Nephron (organoid): ENCODE measurements at regions not wholly inside any gene's neighbourhood (a gene's known extent, or its start where the extent isn't known, plus 50 kb on each side); places are given as distances from the start of the nearest gene placed in this dataset.
"Not testable (repeated sequence)": the region's sequence is repeated elsewhere in the genome, so short reads cannot be mapped to it uniquely, and the experiment has no call there.

Source experiments
- H3K27ac Mint-ChIP-seq, 3 experiments: 2 replicates each; pipeline ENCODE4 v1.8.0; 2020; ENCODE audit warnings: mixed read lengths in 3 of 3, mild to moderate bottlenecking in 2 of 3, moderate library complexity in 1 of 3
- H3K27me3 Mint-ChIP-seq: 2 replicates; pipeline ENCODE4 v1.8.0; 2021; ENCODE audit warnings: low read depth, mild to moderate bottlenecking, moderate library complexity, mixed read lengths
- H3K36me3 Mint-ChIP-seq: 2 replicates; pipeline ENCODE4 v1.8.0; 2020; ENCODE audit warnings: low read depth, mixed read lengths
- H3K4me1 Mint-ChIP-seq: 2 replicates; pipeline ENCODE4 v1.8.0; 2020; ENCODE audit warnings: mixed read lengths
- H3K4me3 Mint-ChIP-seq, 3 experiments: 2 replicates each; pipeline ENCODE4 v1.8.0; 2020; ENCODE audit warnings: mild to moderate bottlenecking in 3 of 3, mixed read lengths in 3 of 3, moderate library complexity in 2 of 3
- H3K9me3 Mint-ChIP-seq: 2 replicates; pipeline ENCODE4 v1.8.0; 2020; ENCODE audit warnings: mixed read lengths
- CTCF ChIP-seq, 3 experiments: fragments of 200-600 bp; sonication (generic); IDR thresholded peaks; one replicate each; pipeline ENCODE4 v1.5.0; 2021; ENCODE audit warnings: antibody characterized with exemption in 3 of 3; ENCODE audit not compliant: unreplicated experiment in 3 of 3

- H3K9me3 Mint-ChIP-seq, result peaks cover 41% of the 10 kb centered on the region
- H3K27ac Mint-ChIP-seq, result no peak overlapping the region
- no peaks in the 10 kb centered on the region for H3K27me3 Mint-ChIP-seq
- no peak for TF ChIP-seq CTCF (IDR thresholded peaks at IDR 0.05; ENCODE audit: unreplicated experiment in 3 of 3)
- peaks cover 4% of the 10 kb centered on the region for H3K36me3 Mint-ChIP-seq
- no peaks in the 10 kb centered on the region for H3K4me1 Mint-ChIP-seq
- no peak overlapping the region for H3K4me3 Mint-ChIP-seq
Measured at GRCh38 chr14:105914738-105915385, 388.5 kb downstream of the TMEM121 start.

- not testable (repeated sequence) for H3K27me3 Mint-ChIP-seq, H3K27ac Mint-ChIP-seq, H3K4me1 Mint-ChIP-seq, H3K4me3 Mint-ChIP-seq, H3K36me3 Mint-ChIP-seq
- peaks cover 44% of the 10 kb centered on the region for H3K9me3 Mint-ChIP-seq
Measured at GRCh38 chr14:105915546-105915945, 389.2 kb downstream of the TMEM121 start.

GRCh38 chr14:105917136-105917932, 391.0 kb downstream of the TMEM121 start:
- H3K36me3 Mint-ChIP-seq, H3K4me1 Mint-ChIP-seq, H3K4me3 Mint-ChIP-seq, H3K27me3 Mint-ChIP-seq, H3K27ac Mint-ChIP-seq: not testable (repeated sequence)
- peaks cover 54% of the 10 kb centered on the region for H3K9me3 Mint-ChIP-seq

- no peak for TF ChIP-seq CTCF (IDR thresholded peaks at IDR 0.05; ENCODE audit: unreplicated experiment in 3 of 3)
- no peaks in the 10 kb centered on the region for H3K4me1 Mint-ChIP-seq
- H3K4me3 Mint-ChIP-seq, result no peak overlapping the region
Measured at GRCh38 chr14:105917933-105918436, 391.6 kb downstream of the TMEM121 start.

GRCh38 chr14:105918496-105919262, 392.3 kb downstream of the TMEM121 start:
- TF ChIP-seq CTCF (IDR thresholded peaks at IDR 0.05; ENCODE audit: unreplicated experiment in 3 of 3), result no peak
- Mint-ChIP-seq H3K4me1 (no peaks in the 10 kb centered on the region), H3K36me3 (peaks cover 4% of the 10 kb centered on the region), H3K27me3 (no peaks in the 10 kb centered on the region), H3K27ac (no peak overlapping the region), H3K4me3 (no peak overlapping the region), H3K9me3 (peaks cover 51% of the 10 kb centered on the region)

More at GRCh38 chr14:105917933-105918436, 391.6 kb downstream of the TMEM121 start:
- peaks cover 51% of the 10 kb centered on the region for H3K9me3 Mint-ChIP-seq
- no peak overlapping the region for H3K27ac Mint-ChIP-seq
- H3K27me3 Mint-ChIP-seq, result no peaks in the 10 kb centered on the region
- H3K36me3 Mint-ChIP-seq, result peaks cover 4% of the 10 kb centered on the region

GRCh38 chr14:105919458-105920150, 393.2 kb downstream of the TMEM121 start:
- no peaks in the 10 kb centered on the region for H3K27me3 Mint-ChIP-seq
- no peak overlapping the region for H3K27ac Mint-ChIP-seq
- no peak overlapping the region for H3K4me3 Mint-ChIP-seq
- peaks cover 54% of the 10 kb centered on the region for H3K9me3 Mint-ChIP-seq
- H3K36me3 Mint-ChIP-seq, result peaks cover 4% of the 10 kb centered on the region
- TF ChIP-seq CTCF (IDR thresholded peaks at IDR 0.05; ENCODE audit: unreplicated experiment in 3 of 3), result no peak
- no peaks in the 10 kb centered on the region for H3K4me1 Mint-ChIP-seq

GRCh38 chr14:105920151-105920700, 393.8 kb downstream of the TMEM121 start:
- not testable (repeated sequence) for H3K4me1 Mint-ChIP-seq, H3K27ac Mint-ChIP-seq, H3K4me3 Mint-ChIP-seq, H3K36me3 Mint-ChIP-seq, H3K27me3 Mint-ChIP-seq
- H3K9me3 Mint-ChIP-seq, result peaks cover 55% of the 10 kb centered on the region

GRCh38 chr14:105920803-105921755, 394.7 kb downstream of the TMEM121 start:
- H3K4me3 Mint-ChIP-seq, H3K27me3 Mint-ChIP-seq, H3K27ac Mint-ChIP-seq, H3K36me3 Mint-ChIP-seq, H3K4me1 Mint-ChIP-seq: not testable (repeated sequence)
- H3K9me3 Mint-ChIP-seq, result peaks cover 46% of the 10 kb centered on the region
